NB4 (cell line): ENCODE measurements at regions not wholly inside any gene's neighbourhood (a gene's known extent, or its start where the extent isn't known, plus 50 kb on each side); places are given as distances from the start of the nearest gene placed in this dataset.

Experiments
- CTCF ChIP-seq: IDR thresholded peaks from one replicate; pipeline ENCODE4 v1.5.1; 2012; ENCODE audit warnings: low read depth, low read length
- POLR2A ChIP-seq: IDR thresholded peaks from 2 replicates; pipeline ENCODE4 v1.6.1; 2011; ENCODE audit warnings: mild to moderate bottlenecking; ENCODE audit not compliant: insufficient read length; ENCODE audit errors: extremely low read depth

DNA sequence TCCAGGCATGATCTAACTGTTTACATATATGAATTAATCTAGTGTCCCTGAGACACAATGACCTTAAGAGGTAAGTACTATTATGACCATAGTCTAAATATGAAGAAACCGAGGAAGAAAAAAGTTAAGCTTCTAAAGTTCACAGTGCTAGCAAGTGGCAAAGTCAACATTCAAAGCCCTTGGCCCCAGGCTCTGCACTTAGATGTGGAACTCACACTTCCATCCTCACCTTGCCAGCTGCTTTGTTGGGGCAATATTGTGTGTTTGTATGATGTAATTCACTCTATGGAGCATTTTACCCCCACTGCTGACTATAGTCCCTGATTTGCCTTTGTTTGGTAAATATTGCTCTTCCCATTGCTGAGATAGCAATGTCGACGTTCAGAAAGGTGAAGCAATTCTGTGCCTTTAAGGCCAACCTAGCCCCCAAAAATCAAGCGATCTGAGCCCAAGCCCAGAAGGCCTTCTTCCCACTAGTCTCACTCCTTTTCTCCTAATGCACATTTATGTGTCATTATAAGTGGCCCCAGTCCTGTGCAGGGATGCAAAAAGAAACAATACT, 487.6 kb upstream of the ZMIZ1 start:
- no peak for TF ChIP-seq POLR2A
- no peak for TF ChIP-seq CTCF
